ENCODE measurements at regions not wholly inside any gene's neighbourhood (a gene's known extent, or its start where the extent isn't known, plus 50 kb on each side); places are given as distances from the start of the nearest gene placed in this dataset.

- Histone ChIP-seq H3K27me3 (ENCODE audit: insufficient read depth, low read depth, low read length) (no peaks in the 10 kb centered on the region), H3K4me2 (ENCODE audit: low read length) (no peak overlapping the region), H3F3A (ENCODE audit: insufficient read depth, low read length, poor library complexity, severe bottlenecking) (no peaks in the 10 kb centered on the region), H3K9me2 (ENCODE audit: insufficient read depth, low read length) (no peaks in the 10 kb centered on the region), H4K20me1 (ENCODE audit: insufficient read depth) (no peaks in the 10 kb centered on the region), H3K9me3 (ENCODE audit: low read length) (no peaks in the 10 kb centered on the region), H3K27ac (ENCODE audit: low read length) (no peak overlapping the region), H3K9ac (ENCODE audit: low read length) (no peak overlapping the region), H3K79me2 (replicated peaks; ENCODE audit: insufficient read depth, low read length) (no peaks in the 10 kb centered on the region), H3K36me3 (ENCODE audit: insufficient read depth, low read length) (no peaks in the 10 kb centered on the region), H3K4me3 (ENCODE audit: low read length) (no peak overlapping the region), H2AFZ (ENCODE audit: low read depth, low read length) (no peak overlapping the region)
- no peak for TF ChIP-seq EP300 (conservative IDR thresholded peaks at IDR 0.05; ENCODE audit: poor library complexity, severe bottlenecking)
- no peak for TF ChIP-seq EZH2 (IDR thresholded peaks at IDR 0.05; ENCODE audit: borderline replicate concordance, insufficient read depth, low read length, poor library complexity, severe bottlenecking)
- no peak for TF ChIP-seq RAD21 (conservative IDR thresholded peaks at IDR 0.05)
Measured at GRCh38 chr18:65359479-65359878, 391.3 kb upstream of the CDH7 start.

GRCh38 chr18:65358306-65358705 is 392.5 kb upstream of the CDH7 start:
- Histone ChIP-seq H3K27ac (ENCODE audit: low read length) (no peak overlapping the region), H3K79me2 (replicated peaks; ENCODE audit: insufficient read depth, low read length) (no peaks in the 10 kb centered on the region), H3K9me2 (ENCODE audit: insufficient read depth, low read length) (no peaks in the 10 kb centered on the region), H3K9me3 (ENCODE audit: low read length) (no peaks in the 10 kb centered on the region), H3K36me3 (ENCODE audit: insufficient read depth, low read length) (no peaks in the 10 kb centered on the region), H3K4me3 (ENCODE audit: low read length) (no peak overlapping the region), H3F3A (ENCODE audit: insufficient read depth, low read length, poor library complexity, severe bottlenecking) (no peaks in the 10 kb centered on the region), H3K9ac (ENCODE audit: low read length) (no peak overlapping the region), H2AFZ (ENCODE audit: low read depth, low read length) (no peak overlapping the region), H3K27me3 (ENCODE audit: insufficient read depth, low read depth, low read length) (no peaks in the 10 kb centered on the region), H4K20me1 (ENCODE audit: insufficient read depth) (no peaks in the 10 kb centered on the region), H3K4me2 (ENCODE audit: low read length) (no peak overlapping the region)
- TF ChIP-seq CTCF (IDR thresholded peaks at IDR 0.05; ENCODE audit: poor library complexity, severe bottlenecking) (no peak), EP300 (conservative IDR thresholded peaks at IDR 0.05; ENCODE audit: poor library complexity, severe bottlenecking) (peak; percentile 52), TAF1 (IDR thresholded peaks at IDR 0.05; ENCODE audit: low read depth) (no peak), EZH2 (IDR thresholded peaks at IDR 0.05; ENCODE audit: borderline replicate concordance, insufficient read depth, low read length, poor library complexity, severe bottlenecking) (no peak), SMC3 (conservative IDR thresholded peaks at IDR 0.05; ENCODE audit: poor library complexity) (no peak)

GRCh38 chr18:65352186-65352585 is 398.6 kb upstream of the CDH7 start:
- Histone ChIP-seq H3K9me3 (ENCODE audit: low read length) (no peaks in the 10 kb centered on the region), H3K4me3 (ENCODE audit: low read length) (no peak overlapping the region), H3K4me2 (ENCODE audit: low read length) (no peak overlapping the region), H2AFZ (ENCODE audit: low read depth, low read length) (no peak overlapping the region), H3K9me2 (ENCODE audit: insufficient read depth, low read length) (no peaks in the 10 kb centered on the region), H3F3A (ENCODE audit: insufficient read depth, low read length, poor library complexity, severe bottlenecking) (no peaks in the 10 kb centered on the region), H3K9ac (ENCODE audit: low read length) (no peak overlapping the region), H3K27ac (ENCODE audit: low read length) (no peak overlapping the region), H3K27me3 (ENCODE audit: insufficient read depth, low read depth, low read length) (no peaks in the 10 kb centered on the region), H3K79me2 (replicated peaks; ENCODE audit: insufficient read depth, low read length) (no peaks in the 10 kb centered on the region), H4K20me1 (ENCODE audit: insufficient read depth) (no peaks in the 10 kb centered on the region), H3K36me3 (ENCODE audit: insufficient read depth, low read length) (no peaks in the 10 kb centered on the region)
- TF ChIP-seq REST (IDR thresholded peaks at IDR 0.05; ENCODE audit: borderline replicate concordance), result no peak
- TF ChIP-seq TAF1 (IDR thresholded peaks at IDR 0.05; ENCODE audit: low read depth), result no peak
- TF ChIP-seq SMC3 (conservative IDR thresholded peaks at IDR 0.05; ENCODE audit: poor library complexity), result no peak
- TF ChIP-seq CTCF (IDR thresholded peaks at IDR 0.05; ENCODE audit: poor library complexity, severe bottlenecking), result no peak
- no peak for TF ChIP-seq MXI1 (conservative IDR thresholded peaks at IDR 0.05; ENCODE audit: poor library complexity, severe bottlenecking)
- no peak for TF ChIP-seq EP300 (conservative IDR thresholded peaks at IDR 0.05; ENCODE audit: poor library complexity, severe bottlenecking)
- TF ChIP-seq RAD21 (conservative IDR thresholded peaks at IDR 0.05), result no peak
- TF ChIP-seq EZH2 (IDR thresholded peaks at IDR 0.05; ENCODE audit: borderline replicate concordance, insufficient read depth, low read length, poor library complexity, severe bottlenecking), result no peak
- TF ChIP-seq POLR2AphosphoS5 (IDR thresholded peaks at IDR 0.05), result no peak

Data from neural cell (in vitro differentiated cells).